GM19025 (cell line): ENCODE measurements at regions not wholly inside any gene's neighbourhood (a gene's known extent, or its start where the extent isn't known, plus 50 kb on each side); places are given as distances from the start of the nearest gene placed in this dataset.

Source experiments
- ATAC-seq: cut with Tn5 transposase; IDR thresholded peaks from one replicate; pipeline ENCODE4 v1.9.1; 2021; ENCODE audit warnings: mild to moderate bottlenecking, low read depth, moderate library complexity; ENCODE audit not compliant: unreplicated experiment

GRCh38 chr5:10085185-10085584 is 164.5 kb downstream of the ATPSCKMT start:
- ATAC-seq: no peak

GRCh38 chr5:10081584-10081983 is 168.1 kb downstream of the ATPSCKMT start:
- no peak for ATAC-seq

- ATAC-seq: no peak
Measured at GRCh38 chr5:10077791-10078545, 171.7 kb downstream of the ATPSCKMT start.

- no peak for ATAC-seq
Measured at GRCh38 chr5:10073441-10074104, 176.1 kb downstream of the ATPSCKMT start.

DNA sequence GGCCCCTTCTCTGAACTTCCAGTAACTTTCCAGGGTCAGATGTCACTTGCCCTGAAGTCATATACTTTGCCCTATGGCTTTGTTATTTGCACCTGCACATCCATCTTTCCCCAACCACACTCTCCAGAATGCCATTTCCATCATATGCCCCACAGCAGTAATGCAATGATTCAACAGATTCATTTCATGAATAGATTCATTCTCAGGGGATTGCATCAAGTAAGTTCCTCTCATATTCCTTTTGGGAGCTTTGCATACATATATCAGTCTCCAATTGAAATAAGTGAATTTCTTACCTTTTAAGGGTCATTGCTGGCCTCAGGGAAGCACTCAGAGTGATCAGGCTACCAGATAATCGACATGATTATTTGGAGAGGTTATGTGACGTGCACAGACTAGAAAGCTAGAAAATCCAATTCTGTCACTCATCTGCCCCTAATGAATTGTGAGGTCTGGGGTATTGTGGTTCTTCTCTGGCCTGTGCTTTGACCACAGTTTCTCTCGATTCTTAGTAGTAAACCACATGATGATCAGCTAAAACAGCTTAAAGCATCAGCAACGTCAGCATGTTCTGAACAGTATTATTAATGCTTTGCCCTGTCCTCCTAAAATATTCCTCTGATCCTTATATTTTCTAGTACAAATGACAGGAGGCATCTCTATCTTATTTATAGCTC is 179.9 kb downstream of the ATPSCKMT start:
- no peak for ATAC-seq

DNA sequence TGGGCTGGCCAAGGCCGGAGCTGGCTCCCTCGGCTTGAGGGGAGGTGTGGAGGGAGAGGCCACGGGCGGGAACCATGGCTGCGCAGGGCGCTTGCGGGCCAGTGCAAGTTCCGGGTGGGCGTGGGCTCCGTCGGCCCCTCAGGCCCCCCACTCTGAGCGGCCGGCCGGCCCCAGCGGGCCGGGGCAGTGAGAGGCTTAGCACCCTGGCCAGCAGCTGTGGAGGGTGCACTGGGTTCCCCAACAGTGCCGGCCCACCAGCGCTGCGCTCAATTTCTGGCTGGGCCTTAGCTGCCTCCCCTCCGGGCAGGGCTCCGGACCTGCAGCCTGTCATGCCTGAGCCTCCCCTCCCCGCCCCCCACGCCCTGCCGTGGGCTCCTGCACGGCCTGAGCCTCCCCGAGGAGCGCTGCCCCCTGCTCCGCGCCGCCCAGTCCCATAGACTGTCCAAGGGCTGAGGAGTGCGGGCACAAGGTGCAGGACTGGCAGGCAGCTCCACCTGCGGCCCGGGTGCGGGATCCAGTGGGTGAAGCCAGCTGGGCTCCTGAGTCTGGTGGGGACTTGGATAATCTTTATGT is 184.2 kb downstream of the ATPSCKMT start:
- ATAC-seq: no peak

GRCh38 chr5:10064546-10065195 is 185.0 kb downstream of the ATPSCKMT start:
- no peak for ATAC-seq

GRCh38 chr5:10063997-10064396 is 185.7 kb downstream of the ATPSCKMT start:
- no peak for ATAC-seq

- no peak for ATAC-seq
Measured at GRCh38 chr5:10059980-10060379, 189.7 kb downstream of the ATPSCKMT start.

DNA sequence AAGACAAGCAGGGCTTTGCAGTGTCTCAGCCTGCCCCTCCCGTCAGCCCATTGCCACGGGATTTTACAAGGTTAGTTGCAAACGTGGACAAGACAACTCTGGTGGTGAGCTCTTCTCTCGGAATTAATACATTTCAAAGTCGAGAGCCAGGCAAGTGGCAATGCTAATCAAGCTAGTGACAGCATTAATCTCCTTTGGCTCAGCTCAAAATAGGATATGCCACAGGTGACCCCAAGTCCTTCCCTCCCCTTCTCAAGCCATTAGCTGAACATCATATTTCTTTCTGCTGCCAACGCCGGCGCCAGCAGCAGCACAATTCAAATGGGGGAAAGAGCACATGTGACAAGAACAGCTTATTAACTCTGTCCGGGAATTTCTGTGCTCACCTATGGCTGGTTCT is 190.1 kb downstream of the ATPSCKMT start:
- ATAC-seq: no peak

DNA sequence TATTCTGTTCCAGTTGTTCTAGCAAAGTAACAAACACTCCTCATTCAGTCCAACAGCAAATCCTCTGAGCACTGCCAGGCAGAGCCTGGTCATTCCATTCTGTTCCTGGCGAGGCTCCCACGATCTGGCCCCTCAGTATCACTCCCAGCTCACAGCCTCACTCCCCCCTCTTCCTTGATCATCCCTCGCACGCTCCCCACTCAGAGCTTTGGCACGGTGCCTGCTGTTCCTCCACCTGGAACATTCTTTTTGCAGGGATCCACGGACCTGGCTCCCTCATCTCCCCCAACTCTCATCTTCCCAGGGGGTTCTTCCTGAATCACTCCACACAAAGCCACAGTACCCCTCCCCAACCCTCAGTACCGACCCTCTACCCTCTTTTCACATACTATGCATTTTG is 192.3 kb downstream of the ATPSCKMT start:
- ATAC-seq: no peak

GRCh38 chr5:10056228-10056760 is 193.4 kb downstream of the ATPSCKMT start:
- ATAC-seq: no peak

GRCh38 chr5:10049858-10050455 is 199.7 kb downstream of the ATPSCKMT start:
- no peak for ATAC-seq

- no peak for ATAC-seq
Measured at GRCh38 chr5:10046676-10047075, 203.0 kb downstream of the ATPSCKMT start.

GRCh38 chr5:10045376-10045775 is 204.3 kb downstream of the ATPSCKMT start:
- no peak for ATAC-seq

- ATAC-seq: no peak
Measured at GRCh38 chr5:10036136-10036815, 213.4 kb downstream of the ATPSCKMT start.

GRCh38 chr5:10034001-10034400 is 215.7 kb downstream of the ATPSCKMT start:
- ATAC-seq: no peak

GRCh38 chr5:10031817-10032216 is 217.9 kb downstream of the ATPSCKMT start:
- no peak for ATAC-seq

DNA sequence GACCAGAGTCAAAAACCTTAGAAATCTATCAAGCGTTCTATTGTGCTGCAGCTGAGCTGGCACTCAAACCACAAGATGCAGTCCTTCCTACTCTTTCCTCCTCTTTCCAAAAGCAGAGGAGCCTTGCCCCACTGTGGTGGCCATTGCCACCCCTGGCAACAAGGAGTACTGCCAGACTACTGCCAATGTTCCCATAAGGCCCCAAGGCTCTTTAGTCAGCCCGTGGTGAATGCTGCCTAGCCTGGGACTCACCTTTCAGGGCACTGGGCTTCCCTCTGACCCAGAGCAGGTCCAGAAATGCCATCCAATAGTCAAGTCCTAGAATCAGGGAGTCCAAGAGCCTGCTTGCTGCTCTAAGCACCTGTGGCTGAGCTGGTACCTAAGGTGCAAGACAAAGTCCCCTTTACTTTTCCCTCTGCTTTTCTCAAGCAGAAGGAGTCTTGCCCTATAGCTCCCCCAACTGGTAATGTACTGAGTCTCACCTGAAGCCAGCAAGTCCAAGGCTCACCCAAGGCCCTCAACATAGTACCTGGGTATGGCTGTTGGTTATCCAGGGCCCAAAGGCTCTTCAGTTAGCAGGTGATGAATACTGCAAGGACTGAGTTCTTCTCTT is 219.4 kb downstream of the ATPSCKMT start:
- no peak for ATAC-seq
